ENCODE measurements at regions not wholly inside any gene's neighbourhood (a gene's known extent, or its start where the extent isn't known, plus 50 kb on each side); places are given as distances from the start of the nearest gene placed in this dataset.

DNA sequence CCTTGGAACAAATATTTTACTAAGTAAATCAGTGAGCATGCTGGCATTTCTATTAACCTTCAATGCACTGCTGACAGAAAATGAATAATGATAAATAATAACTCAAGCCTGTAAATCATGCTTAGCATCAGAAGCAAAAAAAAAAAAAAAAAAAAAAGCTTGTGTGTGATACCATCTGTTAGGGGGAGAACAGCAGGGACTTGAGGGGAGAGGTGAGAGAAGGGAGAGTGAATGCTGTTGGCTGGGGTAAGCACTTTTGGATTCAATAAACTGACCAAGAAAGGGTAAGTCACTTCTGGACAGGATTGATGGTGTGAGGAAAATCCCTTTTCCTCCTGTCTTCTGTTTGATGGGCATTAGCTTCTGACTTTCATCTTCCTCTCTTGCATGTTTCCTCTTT is 996.4 kb downstream of the KCNMA1 start (continued):
- no peak for TF ChIP-seq ZNF395 (CRISPR knock-in tag; IDR thresholded peaks at IDR 0.05)
- no peak for TF ChIP-seq HBP1 (CRISPR knock-in tag; IDR thresholded peaks at IDR 0.05)
- TF ChIP-seq, protein P1, sequence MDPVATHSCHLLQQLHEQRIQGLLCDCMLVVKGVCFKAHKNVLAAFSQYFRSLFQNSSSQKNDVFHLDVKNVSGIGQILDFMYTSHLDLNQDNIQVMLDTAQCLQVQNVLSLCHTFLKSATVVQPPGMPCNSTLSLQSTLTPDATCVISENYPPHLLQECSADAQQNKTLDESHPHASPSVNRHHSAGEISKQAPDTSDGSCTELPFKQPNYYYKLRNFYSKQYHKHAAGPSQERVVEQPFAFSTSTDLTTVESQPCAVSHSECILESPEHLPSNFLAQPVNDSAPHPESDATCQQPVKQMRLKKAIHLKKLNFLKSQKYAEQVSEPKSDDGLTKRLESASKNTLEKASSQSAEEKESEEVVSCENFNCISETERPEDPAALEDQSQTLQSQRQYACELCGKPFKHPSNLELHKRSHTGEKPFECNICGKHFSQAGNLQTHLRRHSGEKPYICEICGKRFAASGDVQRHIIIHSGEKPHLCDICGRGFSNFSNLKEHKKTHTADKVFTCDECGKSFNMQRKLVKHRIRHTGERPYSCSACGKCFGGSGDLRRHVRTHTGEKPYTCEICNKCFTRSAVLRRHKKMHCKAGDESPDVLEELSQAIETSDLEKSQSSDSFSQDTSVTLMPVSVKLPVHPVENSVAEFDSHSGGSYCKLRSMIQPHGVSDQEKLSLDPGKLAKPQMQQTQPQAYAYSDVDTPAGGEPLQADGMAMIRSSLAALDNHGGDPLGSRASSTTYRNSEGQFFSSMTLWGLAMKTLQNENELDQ (CRISPR knock-in tag; IDR thresholded peaks at IDR 0.05; ENCODE audit: borderline replicate concordance) = no peak
- TF ChIP-seq, protein P2, sequence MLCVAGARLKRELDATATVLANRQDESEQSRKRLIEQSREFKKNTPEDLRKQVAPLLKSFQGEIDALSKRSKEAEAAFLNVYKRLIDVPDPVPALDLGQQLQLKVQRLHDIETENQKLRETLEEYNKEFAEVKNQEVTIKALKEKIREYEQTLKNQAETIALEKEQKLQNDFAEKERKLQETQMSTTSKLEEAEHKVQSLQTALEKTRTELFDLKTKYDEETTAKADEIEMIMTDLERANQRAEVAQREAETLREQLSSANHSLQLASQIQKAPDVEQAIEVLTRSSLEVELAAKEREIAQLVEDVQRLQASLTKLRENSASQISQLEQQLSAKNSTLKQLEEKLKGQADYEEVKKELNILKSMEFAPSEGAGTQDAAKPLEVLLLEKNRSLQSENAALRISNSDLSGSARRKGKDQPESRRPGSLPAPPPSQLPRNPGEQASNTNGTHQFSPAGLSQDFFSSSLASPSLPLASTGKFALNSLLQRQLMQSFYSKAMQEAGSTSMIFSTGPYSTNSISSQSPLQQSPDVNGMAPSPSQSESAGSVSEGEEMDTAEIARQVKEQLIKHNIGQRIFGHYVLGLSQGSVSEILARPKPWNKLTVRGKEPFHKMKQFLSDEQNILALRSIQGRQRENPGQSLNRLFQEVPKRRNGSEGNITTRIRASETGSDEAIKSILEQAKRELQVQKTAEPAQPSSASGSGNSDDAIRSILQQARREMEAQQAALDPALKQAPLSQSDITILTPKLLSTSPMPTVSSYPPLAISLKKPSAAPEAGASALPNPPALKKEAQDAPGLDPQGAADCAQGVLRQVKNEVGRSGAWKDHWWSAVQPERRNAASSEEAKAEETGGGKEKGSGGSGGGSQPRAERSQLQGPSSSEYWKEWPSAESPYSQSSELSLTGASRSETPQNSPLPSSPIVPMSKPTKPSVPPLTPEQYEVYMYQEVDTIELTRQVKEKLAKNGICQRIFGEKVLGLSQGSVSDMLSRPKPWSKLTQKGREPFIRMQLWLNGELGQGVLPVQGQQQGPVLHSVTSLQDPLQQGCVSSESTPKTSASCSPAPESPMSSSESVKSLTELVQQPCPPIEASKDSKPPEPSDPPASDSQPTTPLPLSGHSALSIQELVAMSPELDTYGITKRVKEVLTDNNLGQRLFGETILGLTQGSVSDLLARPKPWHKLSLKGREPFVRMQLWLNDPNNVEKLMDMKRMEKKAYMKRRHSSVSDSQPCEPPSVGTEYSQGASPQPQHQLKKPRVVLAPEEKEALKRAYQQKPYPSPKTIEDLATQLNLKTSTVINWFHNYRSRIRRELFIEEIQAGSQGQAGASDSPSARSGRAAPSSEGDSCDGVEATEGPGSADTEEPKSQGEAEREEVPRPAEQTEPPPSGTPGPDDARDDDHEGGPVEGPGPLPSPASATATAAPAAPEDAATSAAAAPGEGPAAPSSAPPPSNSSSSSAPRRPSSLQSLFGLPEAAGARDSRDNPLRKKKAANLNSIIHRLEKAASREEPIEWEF (CRISPR knock-in tag; IDR thresholded peaks at IDR 0.05) = no peak
- TF ChIP-seq FOXK1 (CRISPR knock-in tag; IDR thresholded peaks at IDR 0.05; ENCODE audit: borderline replicate concordance) = no peak

Measured in K562 (cell line).